Fibroblast of lung (primary cell): ENCODE measurements at regions not wholly inside any gene's neighbourhood (a gene's known extent, or its start where the extent isn't known, plus 50 kb on each side); places are given as distances from the start of the nearest gene placed in this dataset.

ENCODE experiments used
- CTCF ChIP-seq, 2 donors: IDR thresholded peaks in 1 of 2; conservative IDR thresholded peaks in 1 of 2; 1 replicate in 1 of 2; 2 replicates in 1 of 2; pipeline ENCODE4 v1.5.1; 2011 to 2012; ENCODE audit warnings: low read length in 2 of 2, control low read depth in 1 of 2, inconsistent platforms in 1 of 2, low read depth in 1 of 2, mild to moderate bottlenecking in 1 of 2
- EZH2 ChIP-seq: IDR thresholded peaks from 2 replicates; pipeline ENCODE4 v1.5.1; 2012; ENCODE audit warnings: low read length, control low read depth, mild to moderate bottlenecking; ENCODE audit errors: missing control alignments

- TF ChIP-seq CTCF (conservative IDR thresholded peaks at IDR 0.05 in 1 of 2, IDR thresholded peaks at IDR 0.05 in 1 of 2; ENCODE audit: low read depth in 1 of 2, low read length in 2 of 2) (no peak), EZH2 (no peak)
Measured at GRCh38 chr6:163648868-163649267, 234.3 kb downstream of the QKI start.
